CD4-positive, CD25-positive, alpha-beta regulatory T cell (primary cell): ENCODE measurements at regions not wholly inside any gene's neighbourhood (a gene's known extent, or its start where the extent isn't known, plus 50 kb on each side); places are given as distances from the start of the nearest gene placed in this dataset.

Experiments
- ATAC-seq, 2 donors: fragments of 150-1000 bp; cut with Tn5 transposase; one replicate each; pipeline ENCODE4 v1.10.0; 2021; ENCODE audit warnings: low read depth in 2 of 2, moderate number of reproducible peaks in 2 of 2, moderate library complexity in 1 of 2
- DNase-seq, 3 donors: peaks; one replicate each; pipeline versions ENCODE4 v3.0.0 to v3.0.0-alpha.2; 2012 to 2022; ENCODE audit warnings: mixed read lengths in 1 of 3
- H3K27ac ChIP-seq: one replicate; pipeline ENCODE4 v1.7.0; 2013; ENCODE audit warnings: mild to moderate bottlenecking, low read length; ENCODE audit not compliant: insufficient read depth, poor library complexity, severe bottlenecking
- H3K27me3 ChIP-seq: one replicate; pipeline ENCODE4 v1.7.0; 2013; ENCODE audit warnings: low read length; ENCODE audit not compliant: control insufficient read depth, insufficient read depth
- H3K36me3 ChIP-seq: one replicate; pipeline ENCODE4 v1.7.0; 2013; ENCODE audit warnings: mild to moderate bottlenecking, low read length, moderate library complexity; ENCODE audit not compliant: control insufficient read depth, insufficient read depth
- H3K4me1 ChIP-seq: 2 replicates; pipeline ENCODE4 v1.7.0; 2013; ENCODE audit warnings: mild to moderate bottlenecking, low read length; ENCODE audit not compliant: insufficient read depth, control insufficient read depth, poor library complexity, severe bottlenecking
- H3K4me3 ChIP-seq: one replicate; pipeline ENCODE4 v1.7.0; 2013; ENCODE audit warnings: low read depth, mild to moderate bottlenecking, low read length, moderate library complexity
- H3K9me3 ChIP-seq, 2 experiments: 1 replicate in 1 of 2; 2 replicates in 1 of 2; pipeline ENCODE4 v1.7.0; 2013; ENCODE audit warnings: low read length in 2 of 2, mild to moderate bottlenecking in 1 of 2, moderate library complexity in 1 of 2; ENCODE audit not compliant: control insufficient read depth in 2 of 2
- H3K27ac Mint-ChIP-seq, 3 donors: one replicate each; pipeline ENCODE4 v1.8.0; 2020 to 2022; ENCODE audit warnings: mild to moderate bottlenecking in 3 of 3, mixed read lengths in 3 of 3, moderate library complexity in 2 of 3
- H3K27me3 Mint-ChIP-seq: one replicate; pipeline ENCODE4 v1.8.0; 2022; ENCODE audit warnings: mild to moderate bottlenecking, mixed read lengths
- H3K36me3 Mint-ChIP-seq: one replicate; pipeline ENCODE4 v1.8.0; 2020; ENCODE audit warnings: mixed read lengths
- H3K4me1 Mint-ChIP-seq, 4 donors: one replicate each; pipeline ENCODE4 v1.8.0; 2020 to 2022; ENCODE audit warnings: mixed read lengths in 4 of 4, mild to moderate bottlenecking in 1 of 4
- H3K4me3 Mint-ChIP-seq, 4 donors: one replicate each; pipeline ENCODE4 v1.8.0; 2020 to 2022; ENCODE audit warnings: mild to moderate bottlenecking in 4 of 4, mixed read lengths in 4 of 4, moderate library complexity in 3 of 4
- H3K9me3 Mint-ChIP-seq, 7 donors: one replicate each; pipeline ENCODE4 v1.8.0; 2020 to 2022; ENCODE audit warnings: mixed read lengths in 7 of 7, mild to moderate bottlenecking in 3 of 7, moderate library complexity in 2 of 7

GRCh38 chr10:128759174-128759573 lies 633.0 kb upstream of the MKI67 start:
- no peak for DNase-seq
- Mint-ChIP-seq H3K27ac (no peak overlapping the region), H3K4me1 (no peaks in the 10 kb centered on the region), H3K9me3 (peaks cover 0 to 2% (median 0%) of the 10 kb centered on the region in 7 donors), H3K27me3 (peaks cover 9% of the 10 kb centered on the region), H3K4me3 (no peak overlapping the region), H3K36me3 (no peaks in the 10 kb centered on the region)
- Histone ChIP-seq H3K27ac (no peak overlapping the region), H3K4me3 (no peak overlapping the region), H3K27me3 (no peaks in the 10 kb centered on the region), H3K36me3 (no peaks in the 10 kb centered on the region), H3K9me3 (no peaks in the 10 kb centered on the region), H3K4me1 (no peaks in the 10 kb centered on the region)
- no peak for ATAC-seq

GRCh38 chr10:128763588-128763987 lies 637.4 kb upstream of the MKI67 start:
- Histone ChIP-seq H3K27ac (no peak overlapping the region), H3K27me3 (no peaks in the 10 kb centered on the region), H3K9me3 (no peaks in the 10 kb centered on the region), H3K36me3 (no peaks in the 10 kb centered on the region), H3K4me1 (no peaks in the 10 kb centered on the region), H3K4me3 (no peak overlapping the region)
- Mint-ChIP-seq H3K36me3 (no peaks in the 10 kb centered on the region), H3K27ac (no peak overlapping the region), H3K27me3 (peaks cover 9% of the 10 kb centered on the region), H3K4me1 (no peaks in the 10 kb centered on the region), H3K4me3 (no peak overlapping the region), H3K9me3 (peaks cover 0 to 2% (median 0%) of the 10 kb centered on the region in 7 donors)
- ATAC-seq = no peak
- DNase-seq = no peak

DNA sequence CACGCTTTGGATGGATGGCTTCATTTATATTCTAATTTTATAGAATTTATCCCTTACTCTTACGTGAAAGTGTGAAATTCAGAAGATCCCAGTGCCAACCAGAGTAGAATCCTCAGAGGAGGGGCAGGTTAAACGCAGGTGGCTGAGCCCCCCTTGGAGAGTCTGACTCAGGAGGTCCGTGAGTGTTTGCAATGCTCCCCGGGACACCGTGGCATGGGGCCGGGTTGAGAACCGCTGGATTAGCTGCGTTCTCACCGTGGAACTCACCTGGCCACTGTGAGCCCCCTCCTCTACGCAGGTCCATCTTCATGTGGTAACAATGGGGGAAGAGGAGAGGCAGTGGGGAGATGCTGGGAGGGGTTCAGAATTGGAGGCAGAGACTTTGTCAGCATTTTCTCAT lies 638.0 kb upstream of the MKI67 start:
- ATAC-seq = no peak
- H3K27ac Mint-ChIP-seq = no peak overlapping the region
- no peak overlapping the region for H3K27ac ChIP-seq
- no peaks in the 10 kb centered on the region for H3K4me1 ChIP-seq
- no peak overlapping the region for H3K4me3 Mint-ChIP-seq
- no peaks in the 10 kb centered on the region for H3K4me1 Mint-ChIP-seq
- no peak for DNase-seq
- H3K27me3 ChIP-seq = no peaks in the 10 kb centered on the region
- no peaks in the 10 kb centered on the region for H3K9me3 ChIP-seq
- H3K4me3 ChIP-seq = no peak overlapping the region
- H3K27me3 Mint-ChIP-seq = peaks cover 9% of the 10 kb centered on the region
- no peaks in the 10 kb centered on the region for H3K36me3 Mint-ChIP-seq
- H3K9me3 Mint-ChIP-seq = peaks cover 0 to 2% (median 0%) of the 10 kb centered on the region in 7 donors
- H3K36me3 ChIP-seq = no peaks in the 10 kb centered on the region

GRCh38 chr10:128766915-128767314 lies 640.7 kb upstream of the MKI67 start:
- H3K27ac ChIP-seq = no peak overlapping the region
- H3K9me3 Mint-ChIP-seq = peaks cover 0 to 6% (median 0%) of the 10 kb centered on the region in 7 donors
- no peaks in the 10 kb centered on the region for H3K4me1 Mint-ChIP-seq
- ATAC-seq (no peak), DNase-seq (no peak)
- no peaks in the 10 kb centered on the region for H3K36me3 ChIP-seq
- no peak overlapping the region for H3K4me3 Mint-ChIP-seq
- H3K9me3 ChIP-seq = no peaks in the 10 kb centered on the region
- H3K27ac Mint-ChIP-seq = no peak overlapping the region
- peaks cover 9% of the 10 kb centered on the region for H3K27me3 Mint-ChIP-seq
- H3K4me1 ChIP-seq = no peaks in the 10 kb centered on the region
- no peak overlapping the region for H3K4me3 ChIP-seq
- no peaks in the 10 kb centered on the region for H3K36me3 Mint-ChIP-seq
- H3K27me3 ChIP-seq = no peaks in the 10 kb centered on the region

- Histone ChIP-seq H3K4me3 (no peak overlapping the region), H3K27me3 (no peaks in the 10 kb centered on the region), H3K9me3 (no peaks in the 10 kb centered on the region), H3K36me3 (no peaks in the 10 kb centered on the region), H3K27ac (no peak overlapping the region), H3K4me1 (no peaks in the 10 kb centered on the region)
- Mint-ChIP-seq H3K4me3 (no peak overlapping the region), H3K27ac (peak overlapping the region in 1 of 3 donors; percentile 61), H3K9me3 (peaks cover 0 to 6% (median 2%) of the 10 kb centered on the region in 7 donors), H3K36me3 (no peaks in the 10 kb centered on the region), H3K27me3 (no peaks in the 10 kb centered on the region), H3K4me1 (no peaks in the 10 kb centered on the region)
- no peak for DNase-seq
- ATAC-seq = no peak
Measured at GRCh38 chr10:128774979-128775378, 648.8 kb upstream of the MKI67 start.

DNA sequence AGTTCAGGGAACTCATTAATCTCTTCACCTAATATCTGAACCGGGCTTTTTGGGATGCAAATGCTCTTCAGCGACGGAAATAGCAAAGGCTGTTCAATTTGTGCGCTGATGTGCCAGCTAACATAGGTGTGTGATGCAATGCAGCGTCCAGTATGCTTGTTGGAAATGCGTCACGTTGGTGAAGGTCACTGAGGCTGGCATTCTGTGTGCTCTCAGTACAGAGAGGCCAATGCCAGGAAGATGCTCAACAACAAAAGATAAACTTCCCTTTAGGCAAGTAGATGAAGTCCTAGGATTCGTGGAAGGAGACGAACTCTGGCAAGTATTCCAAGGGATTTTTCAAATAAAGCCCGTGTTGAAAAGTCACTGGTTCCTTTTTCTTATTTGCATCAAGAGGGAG lies 649.5 kb upstream of the MKI67 start:
- no peak for DNase-seq
- H3K4me1 Mint-ChIP-seq = no peaks in the 10 kb centered on the region

DNA sequence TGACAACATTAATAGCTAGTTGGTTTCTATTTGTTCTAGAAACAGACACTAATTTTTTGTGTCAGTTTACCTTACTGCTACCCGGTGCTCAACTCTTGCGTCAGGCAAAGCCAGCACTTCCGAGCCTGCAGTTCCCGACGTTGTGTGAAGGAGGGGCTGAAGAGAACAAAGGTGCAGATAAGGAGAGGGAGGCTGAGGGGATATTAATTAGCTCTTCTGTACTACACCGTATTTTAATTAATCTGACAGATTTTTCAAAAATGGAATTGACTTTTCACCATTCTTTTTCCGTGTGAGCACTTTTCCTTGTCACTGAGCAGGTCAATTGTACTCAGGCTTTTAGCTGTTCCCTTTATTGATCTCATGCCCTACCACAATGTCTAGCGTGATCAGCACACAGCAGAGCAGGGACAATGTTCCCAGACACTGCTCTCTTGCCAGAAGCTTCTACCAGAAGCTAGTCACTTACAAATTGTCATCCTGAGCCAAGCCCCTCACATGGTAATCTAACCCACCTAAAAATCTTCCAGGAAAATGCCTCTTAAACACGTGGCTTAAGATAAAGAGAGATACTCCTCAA lies 650.5 kb upstream of the MKI67 start:
- Histone ChIP-seq H3K36me3 (no peaks in the 10 kb centered on the region), H3K27ac (no peak overlapping the region), H3K4me3 (no peak overlapping the region), H3K27me3 (no peaks in the 10 kb centered on the region), H3K4me1 (no peaks in the 10 kb centered on the region), H3K9me3 (no peaks in the 10 kb centered on the region)
- DNase-seq = no peak
- no peaks in the 10 kb centered on the region for H3K4me1 Mint-ChIP-seq
- no peaks in the 10 kb centered on the region for H3K27me3 Mint-ChIP-seq
- no peak for ATAC-seq
- H3K36me3 Mint-ChIP-seq = no peaks in the 10 kb centered on the region
- H3K9me3 Mint-ChIP-seq = peaks cover 0 to 2% (median 2%) of the 10 kb centered on the region in 7 donors
- no peak overlapping the region for H3K4me3 Mint-ChIP-seq
- H3K27ac Mint-ChIP-seq = no peak overlapping the region

More for the DNA sequence above, 649.5 kb upstream of the MKI67 start:
- Mint-ChIP-seq H3K36me3 (no peaks in the 10 kb centered on the region), H3K4me3 (no peak overlapping the region), H3K9me3 (peaks cover 0 to 5% (median 2%) of the 10 kb centered on the region in 7 donors), H3K27ac (no peak overlapping the region), H3K27me3 (no peaks in the 10 kb centered on the region)
- H3K4me1 ChIP-seq = no peaks in the 10 kb centered on the region
- ATAC-seq = no peak
- no peak overlapping the region for H3K27ac ChIP-seq
- no peaks in the 10 kb centered on the region for H3K9me3 ChIP-seq
- H3K4me3 ChIP-seq = no peak overlapping the region
- H3K27me3 ChIP-seq = no peaks in the 10 kb centered on the region
- no peaks in the 10 kb centered on the region for H3K36me3 ChIP-seq

DNA sequence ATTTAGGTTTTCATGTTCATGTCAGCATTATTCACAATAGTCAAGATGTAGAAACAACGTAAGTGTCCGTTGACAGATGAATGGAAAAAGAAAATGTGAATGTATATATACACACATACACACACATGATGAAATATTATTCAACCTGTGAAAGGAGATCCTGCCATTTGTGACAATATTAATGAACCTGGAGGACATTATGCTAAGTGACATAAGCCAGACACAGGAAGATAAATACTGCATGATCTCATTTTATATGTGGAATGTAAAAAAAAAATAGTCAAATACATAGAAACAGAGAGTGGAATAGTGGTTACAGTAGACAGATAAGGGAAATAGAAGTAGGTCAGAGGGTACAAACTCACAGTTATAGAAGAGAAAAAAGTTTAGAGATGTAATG lies 651.1 kb upstream of the MKI67 start:
- no peak overlapping the region for H3K27ac Mint-ChIP-seq
- peaks cover 0 to 2% (median 2%) of the 10 kb centered on the region in 7 donors for H3K9me3 Mint-ChIP-seq
- no peak for ATAC-seq

More for the DNA sequence above, 651.1 kb upstream of the MKI67 start:
- no peaks in the 10 kb centered on the region for H3K36me3 ChIP-seq
- H3K4me3 ChIP-seq = no peak overlapping the region
- no peak overlapping the region for H3K27ac ChIP-seq
- Mint-ChIP-seq H3K27me3 (no peaks in the 10 kb centered on the region), H3K36me3 (no peaks in the 10 kb centered on the region), H3K4me3 (no peak overlapping the region), H3K4me1 (no peaks in the 10 kb centered on the region)
- no peak for DNase-seq
- no peaks in the 10 kb centered on the region for H3K4me1 ChIP-seq
- H3K9me3 ChIP-seq = no peaks in the 10 kb centered on the region
- no peaks in the 10 kb centered on the region for H3K27me3 ChIP-seq
